ENCODE measurements at regions not wholly inside any gene's neighbourhood (a gene's known extent, or its start where the extent isn't known, plus 50 kb on each side); places are given as distances from the start of the nearest gene placed in this dataset.
"Not testable (repeated sequence)": the region's sequence is repeated elsewhere in the genome, so short reads cannot be mapped to it uniquely, and the experiment has no call there.

GRCh38 chr4:55028196-55028595, 97.2 kb downstream of the KDR start:
- H3K27me3 Mint-ChIP-seq (ENCODE audit: low read depth) = peaks cover 23% of the 10 kb centered on the region

GRCh38 chr4:55027596-55027995, 97.8 kb downstream of the KDR start:
- Mint-ChIP-seq H3K4me3 (no peak overlapping the region), H3K36me3 (ENCODE audit: low read depth) (no peaks in the 10 kb centered on the region), H3K27me3 (ENCODE audit: low read depth) (peaks cover 22% of the 10 kb centered on the region), H3K4me1 (peaks cover 5% of the 10 kb centered on the region), H3K9me3 (no peaks in the 10 kb centered on the region), H3K27ac (ENCODE audit: unreplicated experiment) (no peak overlapping the region)
- DNase-seq (ENCODE audit: low read depth, low spot score) = no peak
- TF ChIP-seq CTCF (conservative IDR thresholded peaks at IDR 0.05) = no peak

More at GRCh38 chr4:55028196-55028595, 97.2 kb downstream of the KDR start:
- H3K27ac Mint-ChIP-seq (ENCODE audit: unreplicated experiment) = no peak overlapping the region
- no peak overlapping the region for H3K4me3 Mint-ChIP-seq
- H3K36me3 Mint-ChIP-seq (ENCODE audit: low read depth) = no peaks in the 10 kb centered on the region
- no peak for DNase-seq (ENCODE audit: low read depth, low spot score)
- TF ChIP-seq CTCF (conservative IDR thresholded peaks at IDR 0.05) = no peak
- H3K4me1 Mint-ChIP-seq = peaks cover 5% of the 10 kb centered on the region
- H3K9me3 Mint-ChIP-seq = no peaks in the 10 kb centered on the region

GRCh38 chr4:55025456-55025855, 99.9 kb downstream of the KDR start:
- not testable (repeated sequence) for H3K4me1 Mint-ChIP-seq; H3K27ac Mint-ChIP-seq (ENCODE audit: unreplicated experiment); H3K4me3 Mint-ChIP-seq; H3K9me3 Mint-ChIP-seq; DNase-seq (ENCODE audit: low read depth, low spot score); H3K36me3 Mint-ChIP-seq (ENCODE audit: low read depth)
- H3K27me3 Mint-ChIP-seq (ENCODE audit: low read depth) = peaks cover 21% of the 10 kb centered on the region

- H3K36me3 Mint-ChIP-seq (ENCODE audit: low read depth) = peaks cover 2% of the 10 kb centered on the region
- H3K9me3 Mint-ChIP-seq = no peaks in the 10 kb centered on the region
- no peak overlapping the region for H3K4me3 Mint-ChIP-seq
- H3K27me3 Mint-ChIP-seq (ENCODE audit: low read depth) = peaks cover 23% of the 10 kb centered on the region
- no peak for TF ChIP-seq CTCF (conservative IDR thresholded peaks at IDR 0.05)
- H3K4me1 Mint-ChIP-seq = no peaks in the 10 kb centered on the region
- no peak for DNase-seq (ENCODE audit: low read depth, low spot score)
- H3K27ac Mint-ChIP-seq (ENCODE audit: unreplicated experiment) = no peak overlapping the region
Observed at GRCh38 chr4:55023030-55023429, 102.4 kb downstream of the KDR start.

GRCh38 chr4:55021214-55021613, 104.2 kb downstream of the KDR start:
- peaks cover 2% of the 10 kb centered on the region for H3K36me3 Mint-ChIP-seq (ENCODE audit: low read depth)
- H3K9me3 Mint-ChIP-seq = no peaks in the 10 kb centered on the region
- H3K4me3 Mint-ChIP-seq = no peak overlapping the region
- peaks cover 16% of the 10 kb centered on the region for H3K27me3 Mint-ChIP-seq (ENCODE audit: low read depth)
- TF ChIP-seq CTCF (conservative IDR thresholded peaks at IDR 0.05) = no peak
- no peak overlapping the region for H3K27ac Mint-ChIP-seq (ENCODE audit: unreplicated experiment)
- no peak for DNase-seq (ENCODE audit: low read depth, low spot score)
- H3K4me1 Mint-ChIP-seq = no peaks in the 10 kb centered on the region

GRCh38 chr4:55020131-55020530, 105.3 kb downstream of the KDR start:
- peaks cover 16% of the 10 kb centered on the region for H3K27me3 Mint-ChIP-seq (ENCODE audit: low read depth)
- no peak overlapping the region for H3K27ac Mint-ChIP-seq (ENCODE audit: unreplicated experiment)

More at GRCh38 chr4:55020131-55020530, 105.3 kb downstream of the KDR start:
- Mint-ChIP-seq H3K4me3 (no peak overlapping the region), H3K36me3 (ENCODE audit: low read depth) (peaks cover 2% of the 10 kb centered on the region), H3K9me3 (no peaks in the 10 kb centered on the region), H3K4me1 (no peaks in the 10 kb centered on the region)
- no peak for TF ChIP-seq CTCF (conservative IDR thresholded peaks at IDR 0.05)
- no peak for DNase-seq (ENCODE audit: low read depth, low spot score)

All from neural crest cell (in vitro differentiated cells).